ENCODE measurements at regions not wholly inside any gene's neighbourhood (a gene's known extent, or its start where the extent isn't known, plus 50 kb on each side); places are given as distances from the start of the nearest gene placed in this dataset.

- Histone ChIP-seq H3K9me3 (ENCODE audit: control insufficient read depth, insufficient read depth, low read length) (no peaks in the 10 kb centered on the region; the same call in 1 of the 2 replicates), H3K27me3 (ENCODE audit: control insufficient read depth, insufficient read depth, low read length) (no peaks in the 10 kb centered on the region), H3K4me3 (ENCODE audit: low read length) (no peak overlapping the region), H3K36me3 (ENCODE audit: control insufficient read depth, insufficient read depth, low read length) (no peaks in the 10 kb centered on the region), H3K4me1 (ENCODE audit: control insufficient read depth, insufficient read depth, low read length) (no peaks in the 10 kb centered on the region), H3K27ac (ENCODE audit: low read length) (no peak overlapping the region)
- WGBS (ENCODE audit: insufficient coverage, insufficient read length): no CpG with 5 or more reads among the region's 1 CpG
- no peak for DNase-seq (ENCODE audit: low read depth, low spot score)
Measured at GRCh38 chr4:160161026-160161425, 1058.1 kb downstream of the RAPGEF2 start.

GRCh38 chr4:160175064-160175643, 1072.3 kb downstream of the RAPGEF2 start:
- Histone ChIP-seq H3K9me3 (ENCODE audit: control insufficient read depth, insufficient read depth, low read length) (no peaks in the 10 kb centered on the region), H3K27ac (ENCODE audit: low read length) (no peak overlapping the region), H3K36me3 (ENCODE audit: control insufficient read depth, insufficient read depth, low read length) (no peaks in the 10 kb centered on the region), H3K4me1 (ENCODE audit: control insufficient read depth, insufficient read depth, low read length) (no peaks in the 10 kb centered on the region), H3K4me3 (ENCODE audit: low read length) (no peak overlapping the region), H3K27me3 (ENCODE audit: control insufficient read depth, insufficient read depth, low read length) (no peaks in the 10 kb centered on the region)
- WGBS (ENCODE audit: insufficient coverage, insufficient read length): no CpG with 5 or more reads among the region's 8 CpGs
- no peak for DNase-seq (ENCODE audit: low read depth, low spot score)

DNA sequence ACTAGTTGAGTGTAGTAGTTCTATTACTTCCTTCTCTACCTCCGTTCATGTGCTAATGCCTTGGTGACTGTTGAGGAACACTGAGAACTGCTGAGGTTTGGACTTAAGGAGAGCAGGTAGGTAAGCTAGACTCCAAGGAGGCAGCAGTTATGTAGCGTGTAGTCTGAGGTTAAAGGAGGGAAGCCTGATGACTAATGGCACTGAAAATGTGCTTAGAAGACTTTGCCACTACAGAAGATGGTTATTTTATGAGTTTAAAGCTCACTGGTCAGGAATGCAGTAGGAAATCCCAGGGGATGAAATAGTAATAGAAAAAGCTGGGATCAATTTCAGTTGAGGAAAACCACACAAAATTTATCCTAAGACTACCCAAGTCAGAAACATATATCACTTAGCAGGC, 1077.3 kb downstream of the RAPGEF2 start:
- H3K27me3 ChIP-seq (ENCODE audit: control insufficient read depth, insufficient read depth, low read length): no peaks in the 10 kb centered on the region
- DNase-seq (ENCODE audit: low read depth, low spot score): no peak
- no peaks in the 10 kb centered on the region for H3K36me3 ChIP-seq (ENCODE audit: control insufficient read depth, insufficient read depth, low read length)
- WGBS (ENCODE audit: insufficient coverage, insufficient read length): no CpG with 5 or more reads among the region's 2 CpGs
- H3K9me3 ChIP-seq (ENCODE audit: control insufficient read depth, insufficient read depth, low read length): no peaks in the 10 kb centered on the region
- H3K4me1 ChIP-seq (ENCODE audit: control insufficient read depth, insufficient read depth, low read length): no peaks in the 10 kb centered on the region
- no peak overlapping the region for H3K27ac ChIP-seq (ENCODE audit: low read length)
- no peak overlapping the region for H3K4me3 ChIP-seq (ENCODE audit: low read length)

DNA sequence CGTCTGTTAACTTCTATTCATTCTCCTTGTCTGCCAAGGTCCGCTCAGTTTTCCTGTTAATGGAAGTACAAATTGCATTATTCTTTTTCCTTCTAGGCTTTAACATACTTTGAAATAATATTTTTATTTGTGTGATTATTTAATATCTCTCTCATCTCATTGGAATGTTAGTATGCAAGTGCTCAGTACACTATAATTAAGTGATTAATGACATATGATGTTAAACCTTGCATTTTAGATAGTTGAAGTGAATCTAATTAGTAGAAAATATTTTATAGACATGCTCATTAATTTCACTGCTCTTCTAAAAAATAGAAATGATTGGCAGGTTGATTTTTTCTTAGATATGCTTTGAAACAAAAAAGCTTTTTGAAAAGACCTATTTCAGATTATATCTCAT, 1079.8 kb downstream of the RAPGEF2 start:
- no peaks in the 10 kb centered on the region for H3K4me1 ChIP-seq (ENCODE audit: control insufficient read depth, insufficient read depth, low read length)
- no peak for DNase-seq (ENCODE audit: low read depth, low spot score)
- H3K4me3 ChIP-seq (ENCODE audit: low read length): no peak overlapping the region
- WGBS (ENCODE audit: insufficient coverage, insufficient read length): no CpG with 5 or more reads among the region's 2 CpGs
- no peaks in the 10 kb centered on the region for H3K9me3 ChIP-seq (ENCODE audit: control insufficient read depth, insufficient read depth, low read length)
- H3K27ac ChIP-seq (ENCODE audit: low read length): no peak overlapping the region
- no peaks in the 10 kb centered on the region for H3K27me3 ChIP-seq (ENCODE audit: control insufficient read depth, insufficient read depth, low read length)
- H3K36me3 ChIP-seq (ENCODE audit: control insufficient read depth, insufficient read depth, low read length): no peaks in the 10 kb centered on the region

- DNase-seq (ENCODE audit: low read depth, low spot score): no peak
- Histone ChIP-seq H3K27ac (ENCODE audit: low read length) (no peak overlapping the region), H3K4me3 (ENCODE audit: low read length) (no peak overlapping the region), H3K36me3 (ENCODE audit: control insufficient read depth, insufficient read depth, low read length) (no peaks in the 10 kb centered on the region), H3K27me3 (ENCODE audit: control insufficient read depth, insufficient read depth, low read length) (no peaks in the 10 kb centered on the region), H3K4me1 (ENCODE audit: control insufficient read depth, insufficient read depth, low read length) (no peaks in the 10 kb centered on the region), H3K9me3 (ENCODE audit: control insufficient read depth, insufficient read depth, low read length) (no peaks in the 10 kb centered on the region)
- no CpG with 5 or more reads among the region's 4 CpGs for WGBS (ENCODE audit: insufficient coverage, insufficient read length)
Measured at GRCh38 chr4:160184884-160185283, 1082.0 kb downstream of the RAPGEF2 start.

GRCh38 chr4:160193787-160194186, 1090.9 kb downstream of the RAPGEF2 start:
- Histone ChIP-seq H3K36me3 (ENCODE audit: control insufficient read depth, insufficient read depth, low read length) (no peaks in the 10 kb centered on the region), H3K9me3 (ENCODE audit: control insufficient read depth, insufficient read depth, low read length) (no peaks in the 10 kb centered on the region), H3K4me3 (ENCODE audit: low read length) (no peak overlapping the region), H3K4me1 (ENCODE audit: control insufficient read depth, insufficient read depth, low read length) (no peaks in the 10 kb centered on the region), H3K27ac (ENCODE audit: low read length) (no peak overlapping the region), H3K27me3 (ENCODE audit: control insufficient read depth, insufficient read depth, low read length) (no peaks in the 10 kb centered on the region)
- no peak for DNase-seq (ENCODE audit: low read depth, low spot score)
- no CpG with 5 or more reads among the region's 4 CpGs for WGBS (ENCODE audit: insufficient coverage, insufficient read length)

- no peak overlapping the region for H3K27ac ChIP-seq (ENCODE audit: low read length)
- DNase-seq (ENCODE audit: low read depth, low spot score): no peak
- no peaks in the 10 kb centered on the region for H3K27me3 ChIP-seq (ENCODE audit: control insufficient read depth, insufficient read depth, low read length)
- WGBS (ENCODE audit: insufficient coverage, insufficient read length): no CpG with 5 or more reads among the region's 5 CpGs
- no peaks in the 10 kb centered on the region for H3K9me3 ChIP-seq (ENCODE audit: control insufficient read depth, insufficient read depth, low read length)
- H3K4me1 ChIP-seq (ENCODE audit: control insufficient read depth, insufficient read depth, low read length): no peaks in the 10 kb centered on the region
- H3K4me3 ChIP-seq (ENCODE audit: low read length): no peak overlapping the region
- no peaks in the 10 kb centered on the region for H3K36me3 ChIP-seq (ENCODE audit: control insufficient read depth, insufficient read depth, low read length)
Measured at GRCh38 chr4:160194716-160195115, 1091.8 kb downstream of the RAPGEF2 start.

- WGBS (ENCODE audit: insufficient coverage, insufficient read length): no CpG with 5 or more reads among the region's 2 CpGs
- DNase-seq (ENCODE audit: low read depth, low spot score): no peak
- H3K4me3 ChIP-seq (ENCODE audit: low read length): no peak overlapping the region
Measured at GRCh38 chr4:160202802-160203201, 1099.9 kb downstream of the RAPGEF2 start.

DNA sequence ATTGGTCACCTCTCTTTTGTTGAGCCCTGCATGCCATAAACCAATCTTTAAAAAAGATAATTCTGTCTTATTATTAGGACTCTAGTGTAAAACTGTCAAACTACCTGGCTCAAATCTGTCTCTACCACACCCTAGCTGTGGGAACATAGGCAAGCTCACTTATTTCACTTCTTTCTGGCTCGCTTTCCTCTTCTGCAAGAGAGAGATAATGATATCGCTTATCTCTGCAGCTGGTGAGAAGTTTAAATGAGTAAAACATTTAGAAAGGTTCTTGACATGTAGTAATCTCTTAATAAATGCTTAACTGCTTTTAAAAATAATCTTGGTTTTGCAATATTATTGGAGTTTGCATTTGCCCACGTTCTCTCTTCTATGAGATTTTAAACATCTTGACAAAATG, 1109.2 kb downstream of the RAPGEF2 start:
- Histone ChIP-seq H3K27ac (ENCODE audit: low read length) (no peak overlapping the region), H3K27me3 (ENCODE audit: control insufficient read depth, insufficient read depth, low read length) (no peaks in the 10 kb centered on the region), H3K36me3 (ENCODE audit: control insufficient read depth, insufficient read depth, low read length) (no peaks in the 10 kb centered on the region), H3K4me1 (ENCODE audit: control insufficient read depth, insufficient read depth, low read length) (no peaks in the 10 kb centered on the region), H3K9me3 (ENCODE audit: control insufficient read depth, insufficient read depth, low read length) (no peaks in the 10 kb centered on the region), H3K4me3 (ENCODE audit: low read length) (no peak overlapping the region)
- no peak for DNase-seq (ENCODE audit: low read depth, low spot score)
- WGBS (ENCODE audit: insufficient coverage, insufficient read length): no CpG with 5 or more reads among the region's 3 CpGs

More at GRCh38 chr4:160202802-160203201, 1099.9 kb downstream of the RAPGEF2 start:
- H3K9me3 ChIP-seq (ENCODE audit: control insufficient read depth, insufficient read depth, low read length): no peaks in the 10 kb centered on the region
- H3K27me3 ChIP-seq (ENCODE audit: control insufficient read depth, insufficient read depth, low read length): no peaks in the 10 kb centered on the region
- H3K4me1 ChIP-seq (ENCODE audit: control insufficient read depth, insufficient read depth, low read length): no peaks in the 10 kb centered on the region
- no peaks in the 10 kb centered on the region for H3K36me3 ChIP-seq (ENCODE audit: control insufficient read depth, insufficient read depth, low read length)
- H3K27ac ChIP-seq (ENCODE audit: low read length): no peak overlapping the region

GRCh38 chr4:160213366-160213765, 1110.5 kb downstream of the RAPGEF2 start:
- Histone ChIP-seq H3K4me1 (ENCODE audit: control insufficient read depth, insufficient read depth, low read length) (no peaks in the 10 kb centered on the region), H3K27ac (ENCODE audit: low read length) (no peak overlapping the region), H3K36me3 (ENCODE audit: control insufficient read depth, insufficient read depth, low read length) (no peaks in the 10 kb centered on the region), H3K27me3 (ENCODE audit: control insufficient read depth, insufficient read depth, low read length) (no peaks in the 10 kb centered on the region), H3K4me3 (ENCODE audit: low read length) (no peak overlapping the region), H3K9me3 (ENCODE audit: control insufficient read depth, insufficient read depth, low read length) (no peaks in the 10 kb centered on the region)
- no CpG with 5 or more reads among the region's 1 CpG for WGBS (ENCODE audit: insufficient coverage, insufficient read length)
- no peak for DNase-seq (ENCODE audit: low read depth, low spot score)

DNA sequence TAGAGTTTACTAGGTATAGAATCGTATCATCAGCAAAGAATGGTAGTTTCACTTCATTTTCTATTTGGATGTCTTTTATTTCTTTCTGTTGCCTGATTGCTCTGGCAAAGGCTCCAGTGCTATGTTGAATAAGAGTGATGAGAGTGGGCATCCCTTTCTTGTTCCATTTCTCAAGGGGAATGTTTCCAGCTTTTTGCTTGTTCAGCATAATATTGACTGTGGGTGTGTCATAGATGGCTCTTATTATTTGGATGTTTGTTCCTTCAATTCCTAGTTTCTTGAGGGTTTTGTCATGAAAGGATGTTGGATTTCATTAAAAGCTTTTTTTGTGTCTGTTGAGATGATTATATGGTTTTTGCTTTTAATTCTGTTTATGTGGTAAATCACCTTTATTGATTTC, 1114.5 kb downstream of the RAPGEF2 start:
- Histone ChIP-seq H3K9me3 (ENCODE audit: control insufficient read depth, insufficient read depth, low read length) (no peaks in the 10 kb centered on the region), H3K4me1 (ENCODE audit: control insufficient read depth, insufficient read depth, low read length) (no peaks in the 10 kb centered on the region), H3K27ac (ENCODE audit: low read length) (no peak overlapping the region), H3K27me3 (ENCODE audit: control insufficient read depth, insufficient read depth, low read length) (no peaks in the 10 kb centered on the region), H3K36me3 (ENCODE audit: control insufficient read depth, insufficient read depth, low read length) (no peaks in the 10 kb centered on the region), H3K4me3 (ENCODE audit: low read length) (no peak overlapping the region)
- no CpG with 5 or more reads among the region's 1 CpG for WGBS (ENCODE audit: insufficient coverage, insufficient read length)
- DNase-seq (ENCODE audit: low read depth, low spot score): no peak

Data from iPS DF 6.9 (cell line).